Anterior cingulate cortex (tissue), 58 donors: ENCODE measurements at regions not wholly inside any gene's neighbourhood (a gene's known extent, or its start where the extent isn't known, plus 50 kb on each side); places are given as distances from the start of the nearest gene placed in this dataset.

Experiments
- DNase-seq, 58 donors: peaks; one replicate each; lab custom pipeline; 2025; lab: John Stamatoyannopoulos, UW

DNA sequence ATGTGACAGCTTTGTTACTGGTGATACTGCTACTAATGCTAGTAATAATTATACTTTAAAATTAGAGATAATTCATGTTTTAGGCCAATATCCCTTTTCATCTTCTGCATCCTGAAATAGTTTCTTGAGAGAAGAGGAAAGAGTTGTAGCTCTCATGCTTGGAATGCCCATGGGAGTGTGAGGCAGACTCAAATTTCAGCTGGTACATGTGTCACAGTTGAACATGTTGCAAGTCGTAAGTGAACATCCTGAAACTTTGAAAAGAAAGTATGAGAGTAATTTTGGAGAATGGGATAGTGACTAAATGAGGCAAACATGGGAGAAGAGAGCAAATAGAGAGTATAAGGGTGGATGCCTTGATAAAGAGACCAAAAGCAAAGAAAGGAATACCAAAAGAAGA lies 168.0 kb downstream of the TMTC3 start:
- DNase-seq, result no peak

DNA sequence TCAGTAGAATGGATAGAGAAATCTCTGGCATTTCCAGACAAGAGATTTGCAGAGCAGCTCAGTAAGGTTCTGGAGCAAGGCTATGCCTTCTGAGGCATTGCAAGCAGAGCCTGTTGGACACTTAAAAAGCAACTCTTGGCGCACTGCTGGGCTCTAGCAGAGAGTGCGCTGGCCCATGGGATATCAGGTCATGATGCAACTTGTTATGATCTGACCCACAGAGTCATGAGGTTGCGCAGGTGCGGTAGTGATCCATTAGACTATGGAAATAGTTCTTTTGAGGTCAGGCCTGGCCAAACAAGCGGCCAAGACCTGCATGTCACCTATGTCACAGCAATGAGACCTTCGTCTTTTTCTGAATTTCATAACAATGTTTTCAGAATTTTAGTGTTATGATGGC lies 168.6 kb downstream of the TMTC3 start:
- no peak for DNase-seq

DNA sequence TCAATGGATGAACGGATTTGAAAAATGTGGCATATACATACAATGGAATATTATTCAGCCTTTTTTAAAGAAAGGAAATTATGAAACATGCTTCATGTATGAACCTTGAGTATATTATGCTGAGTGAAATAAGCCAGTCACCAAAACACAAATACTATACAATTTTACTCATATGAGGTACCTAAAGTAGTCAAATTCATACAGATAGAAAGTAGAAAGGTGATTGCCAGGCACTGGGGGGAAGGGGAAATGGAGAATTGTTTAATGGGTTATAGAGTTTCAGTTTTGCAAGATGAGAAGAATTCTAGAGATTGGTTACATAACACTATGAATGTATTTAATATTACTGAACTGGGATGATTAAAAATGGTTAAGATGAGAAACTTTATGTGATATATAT lies 171.4 kb downstream of the TMTC3 start:
- DNase-seq, result no peak

DNA sequence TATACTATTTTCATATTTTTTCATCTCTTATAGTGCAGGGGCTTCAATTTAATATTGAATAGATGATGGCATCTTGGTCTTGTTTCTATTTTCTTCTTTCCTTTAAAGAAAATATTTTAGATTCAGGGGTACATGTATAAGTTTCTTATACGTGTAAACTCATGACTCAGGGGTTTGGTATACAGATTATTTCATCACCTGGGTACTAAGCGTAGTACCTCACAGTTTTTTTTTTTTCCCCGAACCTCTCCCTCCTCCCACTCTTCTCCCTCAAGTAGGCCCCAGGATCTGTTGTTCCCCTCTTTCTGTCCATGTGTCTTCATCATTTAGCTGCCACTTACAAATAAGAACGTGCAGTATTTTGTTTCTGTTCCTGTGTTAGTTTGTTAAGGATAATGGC lies 172.6 kb downstream of the TMTC3 start:
- DNase-seq, result no peak

DNA sequence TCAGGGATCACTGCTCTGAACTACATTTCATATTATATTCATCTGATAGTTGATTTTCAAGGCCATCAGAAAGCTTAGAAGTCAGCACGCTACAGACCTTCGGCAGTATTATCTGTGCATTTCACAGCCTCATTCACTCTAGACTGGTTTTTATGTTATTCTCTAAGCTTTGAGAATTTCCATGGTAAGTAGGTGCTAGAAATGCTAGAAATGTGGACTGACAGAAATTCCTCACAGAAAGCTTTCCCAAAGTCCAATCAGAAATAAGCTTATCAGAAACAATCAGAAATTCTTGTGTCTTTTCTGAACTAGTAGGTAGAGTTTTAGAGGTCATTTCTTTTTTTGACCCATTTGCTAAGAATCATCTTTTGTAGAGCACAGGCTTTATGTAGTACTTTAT lies 176.6 kb downstream of the TMTC3 start:
- no peak for DNase-seq

DNA sequence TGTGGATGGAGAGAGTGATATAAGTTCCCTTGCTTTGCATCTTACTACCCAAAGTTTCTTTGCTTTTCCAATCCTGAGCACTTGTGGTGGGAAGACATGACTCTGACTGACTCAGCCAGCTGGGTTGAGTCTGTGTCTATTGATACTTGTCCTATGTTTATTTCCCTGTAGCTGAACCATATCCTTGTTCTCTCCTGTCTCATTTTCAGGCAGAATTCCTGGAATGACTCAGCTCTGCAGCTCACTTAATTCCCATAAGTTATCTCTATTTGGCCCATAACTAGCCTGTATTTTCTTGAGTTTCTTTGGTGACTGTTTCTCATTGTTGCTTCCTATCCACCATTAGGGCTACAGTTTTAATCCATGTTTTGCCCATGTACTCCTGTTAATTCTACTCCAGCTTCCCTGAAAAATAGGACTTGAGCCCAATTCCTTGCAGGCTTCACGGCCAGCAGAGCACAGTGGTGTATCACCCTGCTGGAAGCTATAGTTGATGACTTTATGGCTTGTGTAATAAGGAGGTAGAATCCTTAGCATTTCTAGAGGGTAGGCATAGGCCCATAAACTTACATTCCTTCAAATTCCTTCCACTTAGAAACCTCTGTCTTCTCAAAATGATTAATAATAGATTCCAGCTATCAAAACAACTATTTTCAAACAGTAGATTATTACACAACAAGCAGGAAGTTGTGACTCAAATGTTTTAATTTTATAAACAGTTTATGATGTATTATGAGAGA lies 183.1 kb downstream of the TMTC3 start:
- DNase-seq, result no peak

DNA sequence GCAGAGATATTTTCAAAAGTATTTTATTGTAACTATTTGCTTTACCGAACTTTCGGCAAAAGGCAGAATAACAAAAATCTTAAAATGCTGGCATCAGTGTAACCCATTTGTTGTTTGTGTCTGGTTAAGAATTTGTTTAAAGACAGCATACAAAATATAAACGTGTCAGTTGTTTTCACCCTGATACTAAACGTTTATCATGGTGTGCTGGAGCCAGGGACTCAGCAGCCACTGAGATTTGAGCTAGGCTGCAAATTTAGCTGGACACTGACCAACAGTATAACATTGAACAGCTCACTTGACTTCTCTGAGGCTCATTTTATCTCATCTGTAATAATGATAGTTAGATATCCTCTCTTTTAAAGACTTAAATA lies 183.7 kb downstream of the TMTC3 start:
- no peak for DNase-seq

DNA sequence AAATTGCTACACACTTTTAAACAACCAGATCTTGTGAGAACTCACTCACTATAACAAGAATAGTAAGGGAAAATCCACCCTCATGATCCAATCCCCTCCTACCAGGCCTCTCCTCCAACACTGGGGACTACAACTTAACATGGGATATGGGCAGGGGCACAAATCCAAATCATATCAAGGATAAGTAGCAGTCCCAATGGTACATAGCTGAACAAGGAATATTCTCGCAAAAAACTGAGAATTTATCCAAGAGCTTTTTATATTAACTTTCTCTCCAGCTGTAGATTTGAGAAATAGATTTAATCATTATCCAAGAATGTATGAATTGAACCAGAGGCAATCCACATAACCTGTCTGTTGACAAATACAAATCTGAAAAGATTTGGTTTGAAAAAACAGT lies 185.2 kb downstream of the TMTC3 start:
- no peak for DNase-seq

DNA sequence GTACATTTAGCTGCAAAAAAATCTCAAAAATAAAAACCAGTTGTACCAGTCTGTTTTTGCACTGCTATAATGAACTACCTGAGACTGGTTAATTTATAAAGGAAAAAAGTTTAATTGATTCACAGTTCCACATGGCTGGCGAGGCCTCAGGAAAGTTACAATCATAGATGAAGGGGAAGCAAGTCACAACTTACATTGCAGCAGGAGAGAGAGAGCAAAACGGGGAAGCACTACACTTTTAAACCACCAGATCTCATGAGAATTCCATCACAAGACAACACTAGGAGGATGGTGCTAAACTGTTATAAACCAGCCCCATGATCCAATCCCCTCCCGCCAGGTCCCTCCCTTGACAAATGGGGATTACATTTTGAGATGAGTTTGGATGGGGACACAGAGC lies 186.0 kb downstream of the TMTC3 start:
- DNase-seq, result no peak

DNA sequence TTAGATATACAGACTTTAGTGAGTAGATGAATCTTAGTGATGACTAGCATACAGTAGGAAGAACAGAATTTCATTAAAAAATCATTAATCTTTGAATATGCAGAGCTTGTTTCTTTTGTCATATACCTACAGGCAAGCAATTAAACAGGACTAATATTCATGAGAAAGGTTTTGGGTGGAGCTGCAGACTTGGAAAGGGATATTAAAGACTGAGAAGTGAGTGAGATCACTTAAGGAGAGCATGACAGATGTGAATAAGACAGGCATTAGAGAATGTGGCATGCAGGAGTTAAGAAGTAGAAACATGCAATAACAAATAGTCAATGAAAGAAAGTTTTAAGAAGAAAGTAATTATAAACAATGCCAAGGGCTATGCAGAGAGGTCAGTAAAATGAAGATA lies 187.7 kb downstream of the TMTC3 start:
- no peak for DNase-seq

DNA sequence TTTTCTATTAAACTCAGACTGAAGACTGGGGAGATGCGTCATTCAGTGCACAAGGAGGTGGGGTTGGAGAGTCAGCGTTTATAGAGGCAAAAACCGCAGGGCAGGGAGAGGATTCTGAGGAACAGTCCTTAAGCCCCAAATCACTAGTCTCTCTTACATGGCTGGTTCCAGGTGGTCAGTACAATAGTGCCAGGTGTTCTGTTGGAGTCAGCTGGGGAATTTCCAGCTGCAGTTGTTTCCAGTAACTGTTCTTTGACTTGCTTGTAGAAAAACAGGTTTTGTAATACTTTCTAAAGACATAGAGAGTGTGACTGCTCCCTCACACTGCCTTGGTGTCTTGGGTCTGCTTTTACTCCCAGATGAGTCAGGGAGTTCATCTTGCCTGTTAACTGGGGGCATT lies 192.2 kb downstream of the TMTC3 start:
- no peak for DNase-seq

DNA sequence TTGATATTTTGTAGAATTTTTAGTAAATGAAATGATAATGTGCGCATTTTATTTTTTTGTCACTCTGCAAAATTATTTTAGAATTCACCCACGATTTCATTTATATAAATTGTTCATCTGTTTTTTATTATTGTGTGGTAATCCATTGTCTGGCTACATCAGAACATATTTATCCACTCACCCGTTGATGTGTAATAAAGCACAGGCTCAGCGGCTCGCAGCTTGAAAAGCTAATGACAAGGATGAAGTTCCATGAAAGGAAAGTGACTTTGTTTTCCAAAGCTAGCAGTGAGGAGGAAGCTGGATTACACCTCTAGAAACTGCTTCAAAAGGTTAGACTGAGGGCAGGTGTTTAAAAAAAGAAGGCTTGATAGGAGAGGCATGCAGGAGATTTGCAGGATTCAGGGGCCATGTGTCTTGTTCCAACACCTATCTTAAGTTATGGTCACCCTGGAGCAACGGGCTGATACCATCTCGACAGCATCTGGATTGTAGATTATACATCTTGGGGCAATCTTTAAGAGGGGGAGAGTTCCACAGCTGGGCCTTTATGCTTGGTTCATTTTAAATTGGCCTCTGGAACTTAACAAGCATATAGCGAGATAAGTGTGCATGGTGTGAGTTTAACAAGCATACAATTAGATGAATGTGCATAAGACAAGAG lies 194.1 kb downstream of the TMTC3 start:
- no peak for DNase-seq

DNA sequence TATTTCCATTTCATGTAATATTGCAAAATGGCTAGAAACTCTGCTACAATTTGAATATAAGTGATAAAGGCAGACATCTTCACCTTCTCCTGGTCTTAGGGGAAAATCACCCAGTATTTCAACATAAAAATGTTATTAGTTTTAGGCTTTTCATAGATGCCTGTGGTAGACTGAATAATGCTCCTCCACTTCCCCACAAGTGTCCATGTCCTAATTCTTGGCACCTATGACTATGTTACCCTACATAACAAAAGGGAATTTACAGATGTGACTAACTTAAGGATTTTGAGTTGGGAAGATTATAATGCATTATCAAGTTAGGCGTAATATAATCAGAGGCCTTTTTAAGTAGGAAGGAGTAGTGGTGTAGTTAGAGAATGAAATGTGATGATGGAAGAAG lies 196.4 kb downstream of the TMTC3 start:
- no peak for DNase-seq

DNA sequence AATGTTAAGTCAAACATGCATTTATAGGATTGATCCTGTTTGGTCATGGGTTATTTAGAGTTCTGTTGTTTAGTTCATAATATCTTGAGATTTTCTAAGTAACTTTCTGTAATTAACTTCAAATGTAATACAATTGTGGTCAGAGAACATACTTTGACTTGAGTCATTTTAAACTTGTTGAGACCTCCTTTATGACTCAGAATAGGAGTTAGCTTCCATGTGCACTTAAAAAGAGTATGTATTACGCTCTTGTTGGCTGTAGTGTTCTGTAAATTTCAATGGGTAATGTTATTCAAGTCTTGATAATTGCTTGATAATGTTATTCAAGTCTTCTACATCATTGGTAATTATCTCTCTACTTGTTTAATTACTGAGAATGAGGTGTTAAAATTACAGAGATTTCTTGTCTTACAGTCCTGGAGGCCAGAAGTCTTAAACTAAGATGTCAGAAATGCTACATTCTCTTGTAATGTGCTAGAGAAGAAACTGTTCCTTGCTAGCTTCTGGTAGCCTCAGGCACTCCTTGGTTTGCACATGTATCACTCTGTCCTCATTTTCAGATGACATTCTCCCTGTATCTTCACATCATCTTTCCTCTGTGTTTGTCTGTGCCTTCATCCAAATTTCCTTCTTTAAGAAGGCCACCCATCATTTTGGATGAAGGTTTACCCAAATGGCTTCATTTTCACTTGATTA lies 197.3 kb downstream of the TMTC3 start:
- no peak for DNase-seq

DNA sequence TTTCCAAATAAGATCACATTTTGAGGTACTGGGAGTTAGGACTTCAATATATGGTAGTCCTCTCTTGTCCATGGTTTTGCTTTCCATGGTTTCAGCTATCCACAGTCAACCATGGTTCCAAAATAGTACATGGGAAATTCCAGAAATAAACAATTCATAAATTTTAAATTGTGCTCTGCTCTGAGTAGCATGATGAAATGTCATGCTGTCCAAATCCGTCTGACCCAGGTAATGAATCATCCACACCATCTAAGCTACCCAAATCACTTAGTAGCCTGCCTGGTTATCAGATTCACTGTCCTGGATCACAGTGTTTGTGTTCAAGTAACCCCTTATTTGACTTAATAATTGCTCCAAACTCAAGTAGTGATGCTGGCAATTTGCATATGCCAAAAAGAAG lies 197.9 kb downstream of the TMTC3 start:
- DNase-seq, result no peak

DNA sequence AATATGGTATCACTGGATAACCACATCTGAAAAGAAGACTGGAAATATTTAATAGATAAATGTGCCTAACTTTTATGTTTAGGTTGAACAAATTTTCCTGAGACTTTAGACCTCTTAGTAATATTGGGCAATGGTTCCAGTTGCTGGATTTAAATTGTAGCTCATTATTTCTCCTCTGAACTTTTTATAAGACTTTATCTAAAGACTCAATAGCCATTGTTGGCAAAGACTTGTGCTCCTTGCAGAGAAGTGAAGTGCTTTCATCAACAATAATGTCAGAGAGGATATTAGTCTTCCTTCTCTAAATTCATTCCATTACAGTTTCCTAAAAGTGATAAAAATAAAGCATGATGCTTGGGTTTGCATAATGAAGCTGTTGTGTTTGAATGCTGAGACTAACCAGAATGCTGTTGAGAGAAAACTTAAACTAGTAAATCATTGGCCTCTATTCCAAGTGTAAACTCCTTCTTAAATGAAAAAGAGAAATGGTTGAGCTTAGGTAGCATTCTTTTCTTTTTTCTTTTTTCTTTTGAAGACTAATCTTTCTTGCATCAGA lies 200.2 kb downstream of the TMTC3 start:
- DNase-seq, result no peak

DNA sequence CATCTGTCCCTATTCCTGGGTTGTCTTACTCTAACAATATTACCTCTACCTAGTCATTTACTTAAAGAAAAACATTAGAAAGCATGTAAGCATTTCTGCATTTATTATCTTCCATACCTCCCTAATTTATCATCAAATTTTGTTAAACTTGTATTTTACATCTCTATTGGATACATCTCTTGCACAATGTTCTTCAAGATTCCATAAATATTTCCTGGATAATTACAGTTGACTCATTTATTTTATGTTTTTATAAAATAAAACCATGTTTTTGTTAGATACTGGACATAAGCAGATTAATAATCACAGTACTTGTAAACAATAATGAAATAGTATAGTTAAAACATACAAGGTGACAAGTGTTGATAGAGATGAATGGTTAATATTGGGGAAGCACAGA lies 209.0 kb downstream of the TMTC3 start:
- no peak for DNase-seq

DNA sequence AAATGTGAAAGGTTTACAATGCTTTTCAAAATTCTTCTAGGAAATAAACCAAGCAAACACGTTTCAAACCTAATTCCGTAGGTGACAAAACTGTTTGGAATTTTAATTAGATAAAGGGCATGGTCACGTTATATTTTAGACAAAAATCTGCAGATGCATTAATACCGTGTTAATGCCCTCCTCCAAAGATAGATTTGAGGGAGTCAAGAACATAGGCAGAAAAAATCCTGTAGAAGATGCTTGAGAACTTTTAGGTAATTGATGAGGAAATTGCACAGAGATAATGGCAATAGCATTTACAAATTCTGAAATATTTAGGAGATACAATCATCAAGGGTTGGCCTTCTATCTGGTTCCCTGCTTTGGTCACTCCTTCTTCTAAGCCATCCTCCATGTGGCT lies 212.6 kb downstream of the TMTC3 start:
- no peak for DNase-seq

DNA sequence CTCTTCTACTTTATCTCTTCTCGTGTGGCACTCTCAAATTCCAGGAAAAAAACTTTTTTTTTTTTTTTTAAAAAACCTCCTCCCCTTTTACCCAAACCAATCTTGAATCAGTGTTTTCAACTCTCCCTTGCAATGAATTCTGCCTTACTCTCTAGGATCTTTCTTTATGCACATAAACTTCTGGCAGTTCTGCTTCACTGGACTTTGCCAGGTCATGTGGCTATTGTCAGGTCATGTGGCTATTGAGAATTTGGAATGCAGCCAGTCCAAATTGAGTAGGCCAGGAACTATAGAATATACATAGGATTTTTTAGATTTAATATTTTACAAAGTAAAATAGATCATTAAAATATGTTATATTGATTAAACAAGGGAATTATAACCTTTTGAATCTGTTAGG lies 218.2 kb downstream of the TMTC3 start:
- no peak for DNase-seq

DNA sequence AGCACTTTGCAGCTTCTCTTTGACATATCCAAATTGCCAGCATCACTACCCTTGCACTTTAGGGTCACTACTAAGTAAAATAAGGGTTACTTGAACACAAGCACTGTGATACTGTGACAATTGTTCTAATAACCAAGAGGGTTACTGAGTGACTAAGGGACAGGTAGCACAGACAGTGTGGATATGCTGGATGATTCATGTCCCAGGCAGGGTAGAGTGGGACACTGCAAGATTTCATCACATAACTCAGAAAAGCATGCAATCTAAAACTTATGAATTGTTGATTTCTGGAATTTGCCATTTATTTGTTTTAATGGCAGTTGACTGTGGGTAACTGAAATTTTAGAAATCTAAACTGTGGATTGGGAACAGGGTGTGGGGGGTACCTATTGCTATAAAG lies 218.8 kb downstream of the KITLG start:
- DNase-seq, result no peak

DNA sequence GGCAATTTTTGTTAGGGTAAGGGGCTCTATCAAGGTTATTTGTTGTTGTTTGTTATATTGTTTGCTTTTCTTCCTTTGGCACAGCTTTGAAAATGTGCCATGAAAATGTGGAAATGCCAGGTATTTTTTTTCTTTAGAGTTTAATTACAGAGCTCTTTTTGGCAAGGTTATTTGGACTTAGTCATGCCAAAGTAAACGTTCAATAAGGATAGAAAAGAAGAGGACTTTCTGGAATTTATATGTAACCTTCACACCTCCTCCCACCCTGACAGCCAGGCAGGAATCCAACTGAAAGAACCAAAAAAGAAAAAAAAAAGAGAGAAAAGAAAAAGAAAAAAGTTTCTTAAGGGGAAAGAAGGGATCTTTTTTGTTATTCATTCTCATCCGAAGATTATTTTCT lies 217.8 kb downstream of the KITLG start:
- no peak for DNase-seq

DNA sequence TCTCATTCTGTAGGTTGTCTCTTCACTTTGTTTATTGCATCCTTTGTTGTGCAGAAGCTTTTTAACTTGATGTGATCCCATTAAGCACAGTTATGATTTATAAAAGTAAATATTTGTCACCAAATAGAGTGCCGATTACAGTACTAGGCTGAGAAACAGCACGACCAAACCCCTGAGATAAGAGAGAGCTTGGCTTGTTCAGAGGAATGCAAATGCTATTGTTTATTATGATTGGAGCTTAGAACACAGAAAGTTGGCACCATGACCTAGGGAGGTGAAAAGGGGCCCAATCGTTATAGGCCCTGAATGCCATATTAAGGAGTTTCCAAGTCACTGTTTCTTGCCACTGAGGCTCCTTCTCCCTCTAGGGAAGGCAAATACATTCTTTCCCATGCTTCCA lies 214.9 kb downstream of the KITLG start:
- no peak for DNase-seq
